Coronary artery (tissue), 2 donors: ENCODE measurements at regions not wholly inside any gene's neighbourhood (a gene's known extent, or its start where the extent isn't known, plus 50 kb on each side); places are given as distances from the start of the nearest gene placed in this dataset.

Experiments
- DNase-seq: peaks from one replicate; pipeline ENCODE4 v3.0.0-alpha.2; 2017; ENCODE audit warnings: low spot score
- H3K27ac ChIP-seq, 2 donors: fragments of 200-600 bp; sonication (generic); one replicate each; pipeline ENCODE4 v1.5.1; 2016 to 2019
- H3K4me3 ChIP-seq: fragments of 200-600 bp; sonication (generic); 2 replicates; pipeline ENCODE4 v1.5.1; 2016; ENCODE audit warnings: mild to moderate bottlenecking, moderate library complexity
- TF ChIP-seq, protein P1 (sequence below): fragments of 200-600 bp; sonication (generic); IDR thresholded peaks from one replicate; pipeline ENCODE4 v1.5.1; 2019; ENCODE audit warnings: antibody characterized with exemption

GRCh38 chr22:22085702-22086500, 103.3 kb upstream of the TOP3B start:
- no peak overlapping the region for H3K4me3 ChIP-seq
- no peak overlapping the region for H3K27ac ChIP-seq
- TF ChIP-seq, protein P1, sequence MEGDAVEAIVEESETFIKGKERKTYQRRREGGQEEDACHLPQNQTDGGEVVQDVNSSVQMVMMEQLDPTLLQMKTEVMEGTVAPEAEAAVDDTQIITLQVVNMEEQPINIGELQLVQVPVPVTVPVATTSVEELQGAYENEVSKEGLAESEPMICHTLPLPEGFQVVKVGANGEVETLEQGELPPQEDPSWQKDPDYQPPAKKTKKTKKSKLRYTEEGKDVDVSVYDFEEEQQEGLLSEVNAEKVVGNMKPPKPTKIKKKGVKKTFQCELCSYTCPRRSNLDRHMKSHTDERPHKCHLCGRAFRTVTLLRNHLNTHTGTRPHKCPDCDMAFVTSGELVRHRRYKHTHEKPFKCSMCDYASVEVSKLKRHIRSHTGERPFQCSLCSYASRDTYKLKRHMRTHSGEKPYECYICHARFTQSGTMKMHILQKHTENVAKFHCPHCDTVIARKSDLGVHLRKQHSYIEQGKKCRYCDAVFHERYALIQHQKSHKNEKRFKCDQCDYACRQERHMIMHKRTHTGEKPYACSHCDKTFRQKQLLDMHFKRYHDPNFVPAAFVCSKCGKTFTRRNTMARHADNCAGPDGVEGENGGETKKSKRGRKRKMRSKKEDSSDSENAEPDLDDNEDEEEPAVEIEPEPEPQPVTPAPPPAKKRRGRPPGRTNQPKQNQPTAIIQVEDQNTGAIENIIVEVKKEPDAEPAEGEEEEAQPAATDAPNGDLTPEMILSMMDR, result no peak
- no peak for DNase-seq

DNA sequence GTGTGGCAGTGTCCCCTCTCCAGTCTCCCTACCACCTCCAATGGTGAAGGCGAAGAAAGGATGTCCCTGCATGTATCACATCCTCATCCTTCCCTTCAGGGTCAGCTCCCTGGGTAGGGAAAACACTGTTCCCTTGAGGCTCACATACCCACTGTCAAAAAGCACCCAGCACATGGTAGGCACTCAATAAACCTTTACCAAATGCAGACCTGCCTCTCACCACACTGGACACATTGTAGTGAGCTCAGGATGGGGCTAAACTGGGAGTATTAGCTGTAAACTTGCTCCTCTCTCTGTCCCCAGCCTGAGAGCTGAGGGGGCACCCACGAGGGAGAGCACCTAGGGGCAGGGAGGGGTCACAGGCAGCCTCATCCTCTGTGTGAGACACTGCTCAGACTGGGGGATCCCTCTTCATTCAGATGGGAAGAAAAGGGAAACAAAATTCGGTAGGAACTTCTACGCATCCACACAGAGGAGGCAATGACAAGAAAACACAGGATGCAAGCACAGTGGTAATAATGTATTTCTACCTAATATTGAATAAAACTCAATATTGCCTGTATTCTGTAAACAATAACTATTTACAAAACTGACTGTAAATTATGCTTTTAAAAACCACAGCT, 101.6 kb upstream of the TOP3B start:
- Histone ChIP-seq H3K27ac (no peak overlapping the region), H3K4me3 (no peak overlapping the region)
- TF ChIP-seq, protein P1, result no peak
- DNase-seq, result no peak

GRCh38 chr22:22082960-22083359, 100.4 kb upstream of the TOP3B start:
- TF ChIP-seq, protein P1, result no peak
- no peak overlapping the region for H3K4me3 ChIP-seq
- DNase-seq, result no peak

DNA sequence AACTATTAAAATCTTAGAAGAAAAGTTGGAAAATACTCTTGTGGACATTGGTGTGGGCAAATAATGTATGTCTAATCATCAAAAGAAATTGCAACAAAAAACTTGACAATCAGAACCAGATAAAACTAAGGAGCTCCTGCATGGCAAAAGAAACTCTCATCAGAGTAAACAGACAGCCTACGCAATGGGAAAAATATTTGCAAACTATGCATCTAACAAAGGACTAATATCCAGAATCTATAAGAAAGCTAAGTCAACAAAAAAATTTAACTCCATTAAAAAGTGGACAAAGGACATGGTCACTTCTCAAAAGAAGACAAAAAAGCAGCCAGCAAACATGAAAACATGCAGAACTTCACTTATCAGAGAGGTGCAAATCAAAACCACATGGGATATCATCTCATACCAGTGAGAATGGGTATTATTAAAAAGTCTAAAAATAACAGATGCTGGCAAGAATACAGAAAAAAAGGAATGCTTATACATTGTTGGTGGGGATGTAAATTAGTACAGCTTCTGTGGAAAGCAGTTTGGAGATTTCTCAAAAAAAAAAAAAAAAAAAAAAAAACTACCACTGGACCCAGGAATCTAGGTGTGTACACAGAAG, 99.7 kb upstream of the TOP3B start:
- Histone ChIP-seq H3K4me3 (no peak overlapping the region), H3K27ac (no peak overlapping the region)
- DNase-seq, result no peak
- TF ChIP-seq, protein P1, result no peak

More at GRCh38 chr22:22082960-22083359, 100.4 kb upstream of the TOP3B start:
- no peak overlapping the region for H3K27ac ChIP-seq

DNA sequence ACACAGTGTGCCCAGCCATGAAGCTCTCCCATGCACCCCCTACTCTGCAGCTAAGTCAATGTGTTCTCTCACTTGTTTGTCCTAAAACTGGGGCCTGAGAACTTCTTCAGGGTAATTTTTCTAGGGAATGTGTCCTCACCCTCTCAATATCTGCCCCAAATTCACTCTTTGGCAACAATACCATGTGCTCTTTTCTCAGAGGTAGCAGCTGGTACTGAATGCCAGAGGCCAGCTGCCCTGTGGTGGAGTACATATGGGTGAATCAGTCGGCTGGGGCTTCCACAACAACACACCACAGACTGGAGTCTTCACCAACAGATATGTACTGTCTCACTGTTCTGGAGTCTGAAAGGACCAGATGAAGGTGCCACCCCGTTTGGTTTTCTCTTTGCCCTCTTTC, 97.7 kb upstream of the TOP3B start:
- DNase-seq, result no peak
- Histone ChIP-seq H3K27ac (no peak overlapping the region), H3K4me3 (no peak overlapping the region)
- TF ChIP-seq, protein P1, result no peak

DNA sequence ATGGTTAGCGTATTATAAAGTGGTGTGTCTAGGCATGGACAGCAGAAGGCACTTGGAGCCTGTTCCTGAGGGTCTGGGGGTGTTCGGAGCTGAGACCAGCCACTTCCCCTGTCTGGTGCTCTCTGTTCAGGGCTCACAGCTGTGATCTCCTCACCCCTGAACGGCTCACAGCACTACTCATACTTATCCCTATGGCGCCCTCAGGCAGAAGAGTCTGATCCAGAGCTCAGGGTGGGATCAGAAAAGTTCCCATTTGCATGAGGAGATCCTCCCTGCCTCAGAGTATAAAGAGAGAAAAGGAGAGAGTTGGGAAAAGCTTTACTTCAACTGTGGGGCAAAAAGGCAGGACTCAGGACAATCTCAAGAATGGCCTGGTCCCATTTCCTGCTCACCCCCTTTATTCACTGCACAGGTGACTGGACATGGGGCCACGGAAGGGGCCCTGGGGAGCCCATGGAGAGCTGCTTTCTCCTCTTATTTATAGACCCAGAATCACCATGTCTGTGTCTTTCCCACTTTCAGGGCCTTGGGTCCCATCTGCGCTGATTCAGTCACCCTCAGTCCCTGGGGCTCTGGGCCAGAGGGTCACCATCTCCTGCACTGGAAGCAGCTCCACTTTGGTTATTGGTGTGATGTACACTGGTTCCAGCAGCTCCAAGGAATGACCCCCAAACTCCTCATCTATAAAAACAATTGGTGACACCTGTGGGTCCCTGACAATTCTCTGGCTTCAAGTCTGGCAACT, 97.0 kb upstream of the TOP3B start:
- Histone ChIP-seq H3K4me3 (no peak overlapping the region), H3K27ac (no peak overlapping the region)
- TF ChIP-seq, protein P1, result no peak
- no peak for DNase-seq
